Activated B cell treated with CpG ODN at 0.5 μM for 24 hours (primary cell): ENCODE measurements at regions not wholly inside any gene's neighbourhood (a gene's known extent, or its start where the extent isn't known, plus 50 kb on each side); places are given as distances from the start of the nearest gene placed in this dataset.
"Not testable (repeated sequence)": the region's sequence is repeated elsewhere in the genome, so short reads cannot be mapped to it uniquely, and the experiment has no call there.

Experiments used
- ATAC-seq: fragments of 200-7000 bp; cut with Tn5 transposase; one replicate; pipeline ENCODE4 v1.10.0; 2021; ENCODE audit warnings: low read depth, mild to moderate bottlenecking, moderate library complexity
- CTCF ChIA-PET: fragments of 350-600 bp; sonication (Branson Sonifier 250); formaldehyde crosslinking; loops from one replicate; lab custom pipeline; 2021; ENCODE audit warnings: antibody characterized with exemption; lab: Charles Lee
- POLR2A ChIA-PET: fragments of 350-600 bp; sonication (Branson Sonifier 250); formaldehyde crosslinking; loops from one replicate; lab custom pipeline; 2021; ENCODE audit warnings: antibody characterized with exemption; lab: Charles Lee
- DNase-seq: peaks from one replicate; pipeline ENCODE4 v3.0.0; 2022
- H3K27ac Mint-ChIP-seq: one replicate; pipeline ENCODE4 v1.8.0; 2020; ENCODE audit warnings: mixed read lengths
- H3K27me3 Mint-ChIP-seq: one replicate; pipeline ENCODE4 v1.8.0; 2021; ENCODE audit warnings: mixed read lengths
- H3K36me3 Mint-ChIP-seq: one replicate; pipeline ENCODE4 v1.8.0; 2021; ENCODE audit warnings: low read depth, mixed read lengths
- H3K4me1 Mint-ChIP-seq: one replicate; pipeline ENCODE4 v1.8.0; 2021; ENCODE audit warnings: mixed read lengths
- H3K4me3 Mint-ChIP-seq: one replicate; pipeline ENCODE4 v1.8.0; 2020; ENCODE audit warnings: mild to moderate bottlenecking, mixed read lengths
- H3K9me3 Mint-ChIP-seq: one replicate; pipeline ENCODE4 v1.8.0; 2020; ENCODE audit warnings: mixed read lengths
- CTCF ChIP-seq: fragments of 200-600 bp; IDR thresholded peaks from one replicate; pipeline ENCODE4 v1.8.0; 2022; ENCODE audit warnings: antibody characterized with exemption, mild to moderate bottlenecking
- intact Hi-C: fragments of 100-400 bp; cut with micrococcal nuclease; formaldehyde crosslinking; loops from one replicate; pipeline ENCODE4 v1.15.1; 2024

- intact Hi-C loops = no loop called here
- DNase-seq = no peak
- no peak for TF ChIP-seq CTCF
- H3K27ac Mint-ChIP-seq = no peak overlapping the region
- H3K9me3 Mint-ChIP-seq = no peaks in the 10 kb centered on the region
- no peaks in the 10 kb centered on the region for H3K36me3 Mint-ChIP-seq
- ChIA-PET POLR2A (no interaction called here), CTCF (no interaction called here)
- no peak overlapping the region for H3K4me3 Mint-ChIP-seq
- no peaks in the 10 kb centered on the region for H3K4me1 Mint-ChIP-seq
- H3K27me3 Mint-ChIP-seq = peaks cover 7% of the 10 kb centered on the region
- ATAC-seq = no peak
Observed at GRCh38 chr10:6795541-6795940, 215.5 kb upstream of the PRKCQ start.

- H3K27me3 Mint-ChIP-seq, H3K9me3 Mint-ChIP-seq, ATAC-seq, POLR2A ChIA-PET, H3K36me3 Mint-ChIP-seq, H3K4me3 Mint-ChIP-seq, H3K27ac Mint-ChIP-seq, CTCF ChIA-PET, H3K4me1 Mint-ChIP-seq, intact Hi-C loops, DNase-seq: not testable (repeated sequence)
Observed at GRCh38 chr10:6794841-6795240, 214.8 kb upstream of the PRKCQ start.

- POLR2A ChIA-PET = no interaction called here
- H3K36me3 Mint-ChIP-seq = no peaks in the 10 kb centered on the region
- no peak overlapping the region for H3K27ac Mint-ChIP-seq
- DNase-seq = no peak
- TF ChIP-seq CTCF = no peak
- intact Hi-C loops = no loop called here
- H3K4me1 Mint-ChIP-seq = no peaks in the 10 kb centered on the region
- H3K9me3 Mint-ChIP-seq = no peaks in the 10 kb centered on the region
- ATAC-seq = no peak
- H3K4me3 Mint-ChIP-seq = no peak overlapping the region
- peaks cover 9% of the 10 kb centered on the region for H3K27me3 Mint-ChIP-seq
- CTCF ChIA-PET = no interaction called here
Observed at GRCh38 chr10:6794441-6794840, 214.4 kb upstream of the PRKCQ start.

GRCh38 chr10:6788731-6789130, 208.7 kb upstream of the PRKCQ start:
- ATAC-seq (no peak), DNase-seq (no peak)
- Mint-ChIP-seq H3K4me1 (no peaks in the 10 kb centered on the region), H3K27me3 (peaks cover 9% of the 10 kb centered on the region), H3K27ac (no peak overlapping the region), H3K9me3 (no peaks in the 10 kb centered on the region), H3K4me3 (no peak overlapping the region), H3K36me3 (no peaks in the 10 kb centered on the region)
- TF ChIP-seq CTCF = no peak
- intact Hi-C loops = no loop called here
- CTCF ChIA-PET = no interaction called here
- POLR2A ChIA-PET = no interaction called here

- H3K36me3 Mint-ChIP-seq = no peaks in the 10 kb centered on the region
- POLR2A ChIA-PET = no interaction called here
- peaks cover 9% of the 10 kb centered on the region for H3K27me3 Mint-ChIP-seq
- intact Hi-C loops = no loop called here
- H3K4me1 Mint-ChIP-seq = no peaks in the 10 kb centered on the region
- no peaks in the 10 kb centered on the region for H3K9me3 Mint-ChIP-seq
- no peak overlapping the region for H3K27ac Mint-ChIP-seq
- no peak for TF ChIP-seq CTCF
- ATAC-seq (no peak), DNase-seq (no peak)
- no peak overlapping the region for H3K4me3 Mint-ChIP-seq
- CTCF ChIA-PET = no interaction called here
Observed at GRCh38 chr10:6788231-6788630, 208.2 kb upstream of the PRKCQ start.

GRCh38 chr10:6787718-6788117, 207.6 kb upstream of the PRKCQ start:
- Mint-ChIP-seq H3K36me3 (no peaks in the 10 kb centered on the region), H3K4me3 (no peak overlapping the region), H3K27me3 (peaks cover 9% of the 10 kb centered on the region), H3K4me1 (no peaks in the 10 kb centered on the region), H3K9me3 (no peaks in the 10 kb centered on the region), H3K27ac (no peak overlapping the region)
- TF ChIP-seq CTCF = no peak
- DNase-seq (no peak), ATAC-seq (no peak)
- POLR2A ChIA-PET = no interaction called here
- CTCF ChIA-PET = no interaction called here
- intact Hi-C loops = no loop called here
